Endothelial cell of umbilical vein (primary cell): ENCODE measurements at regions not wholly inside any gene's neighbourhood (a gene's known extent, or its start where the extent isn't known, plus 50 kb on each side); places are given as distances from the start of the nearest gene placed in this dataset.
"Not testable (repeated sequence)": the region's sequence is repeated elsewhere in the genome, so short reads cannot be mapped to it uniquely, and the experiment has no call there.

ENCODE experiments used
- EZH2 ChIP-seq: IDR thresholded peaks from 2 replicates; pipeline ENCODE4 v1.6.1; 2012; ENCODE audit warnings: borderline replicate concordance, low read depth, mild to moderate bottlenecking, moderate library complexity, low read length, inconsistent platforms; ENCODE audit not compliant: severe bottlenecking
- FOS ChIP-seq: IDR thresholded peaks from 2 replicates; pipeline ENCODE4 v1.6.1; 2011; ENCODE audit warnings: mild to moderate bottlenecking, low read length, moderate library complexity, borderline replicate concordance; ENCODE audit not compliant: insufficient read depth
- GATA2 ChIP-seq: IDR thresholded peaks from 2 replicates; pipeline ENCODE4 v1.7.0; 2011; ENCODE audit warnings: low read depth, mild to moderate bottlenecking, moderate library complexity, mixed read lengths, low read length; ENCODE audit not compliant: insufficient read length, insufficient read depth
- JUN ChIP-seq: IDR thresholded peaks from 2 replicates; pipeline ENCODE4 v1.6.1; 2011; ENCODE audit warnings: borderline replicate concordance, low read depth; ENCODE audit not compliant: insufficient read length, insufficient read depth
- MYC ChIP-seq: IDR thresholded peaks from one replicate; pipeline ENCODE4 v1.6.1; 2011; ENCODE audit warnings: mild to moderate bottlenecking, low read depth, low read length
- POLR2A ChIP-seq: IDR thresholded peaks from 2 replicates; pipeline ENCODE4 v1.6.1; 2012; ENCODE audit warnings: low read depth, mild to moderate bottlenecking, control low read depth, low read length
- POLR2AphosphoS5 ChIP-seq: IDR thresholded peaks from 2 replicates; pipeline ENCODE4 v1.6.1; 2012; ENCODE audit warnings: low read depth, mild to moderate bottlenecking, control low read depth, low read length, moderate library complexity; ENCODE audit not compliant: insufficient read depth
- TF ChIP-seq, protein P1 (sequence below), 2 donors: IDR thresholded peaks; 1 replicate in 1 of 2; 2 replicates in 1 of 2; pipeline ENCODE4 v1.5.1; 2011; ENCODE audit warnings: low read length in 2 of 2, mild to moderate bottlenecking in 2 of 2, moderate library complexity in 2 of 2, control low read depth in 1 of 2, inconsistent platforms in 1 of 2, low read depth in 1 of 2; ENCODE audit not compliant: insufficient read depth in 1 of 2; ENCODE audit errors: extremely low read depth in 1 of 2
- TF ChIP-seq, protein P2 (sequence below): IDR thresholded peaks from 2 replicates; pipeline ENCODE4 v1.6.1; 2011; ENCODE audit not compliant: insufficient read depth, insufficient read length

DNA sequence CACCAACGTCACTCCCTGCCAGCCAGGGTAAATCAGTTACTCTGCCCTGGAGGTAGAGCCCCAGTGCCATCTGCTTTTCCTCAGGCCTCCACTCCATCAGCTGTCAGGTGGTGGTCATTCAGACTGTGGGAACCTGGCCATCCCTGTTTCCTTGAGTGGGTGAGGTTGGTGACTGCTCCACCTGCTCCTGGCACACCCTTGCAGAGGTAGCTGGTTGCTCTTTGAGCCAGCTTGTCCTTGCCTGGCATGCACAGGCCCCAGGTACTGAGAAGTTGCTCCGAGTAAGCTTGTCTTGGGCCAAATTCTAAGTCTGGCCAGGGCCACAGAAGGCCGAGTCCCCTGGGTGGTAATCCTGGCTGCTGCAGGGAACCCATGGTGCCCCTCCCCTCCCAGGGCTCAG, 248.3 kb downstream of the CWH43 start:
- not testable (repeated sequence) for TF ChIP-seq GATA2, POLR2AphosphoS5, EZH2, POLR2A, JUN, MYC, FOS
- TF ChIP-seq, protein P1, sequence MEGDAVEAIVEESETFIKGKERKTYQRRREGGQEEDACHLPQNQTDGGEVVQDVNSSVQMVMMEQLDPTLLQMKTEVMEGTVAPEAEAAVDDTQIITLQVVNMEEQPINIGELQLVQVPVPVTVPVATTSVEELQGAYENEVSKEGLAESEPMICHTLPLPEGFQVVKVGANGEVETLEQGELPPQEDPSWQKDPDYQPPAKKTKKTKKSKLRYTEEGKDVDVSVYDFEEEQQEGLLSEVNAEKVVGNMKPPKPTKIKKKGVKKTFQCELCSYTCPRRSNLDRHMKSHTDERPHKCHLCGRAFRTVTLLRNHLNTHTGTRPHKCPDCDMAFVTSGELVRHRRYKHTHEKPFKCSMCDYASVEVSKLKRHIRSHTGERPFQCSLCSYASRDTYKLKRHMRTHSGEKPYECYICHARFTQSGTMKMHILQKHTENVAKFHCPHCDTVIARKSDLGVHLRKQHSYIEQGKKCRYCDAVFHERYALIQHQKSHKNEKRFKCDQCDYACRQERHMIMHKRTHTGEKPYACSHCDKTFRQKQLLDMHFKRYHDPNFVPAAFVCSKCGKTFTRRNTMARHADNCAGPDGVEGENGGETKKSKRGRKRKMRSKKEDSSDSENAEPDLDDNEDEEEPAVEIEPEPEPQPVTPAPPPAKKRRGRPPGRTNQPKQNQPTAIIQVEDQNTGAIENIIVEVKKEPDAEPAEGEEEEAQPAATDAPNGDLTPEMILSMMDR (IDR thresholded peaks at IDR 0.05; ENCODE audit: extremely low read depth in 1 of 2, insufficient read depth in 1 of 2, low read depth in 1 of 2, low read length in 2 of 2), result not testable (repeated sequence)
- TF ChIP-seq, protein P2, sequence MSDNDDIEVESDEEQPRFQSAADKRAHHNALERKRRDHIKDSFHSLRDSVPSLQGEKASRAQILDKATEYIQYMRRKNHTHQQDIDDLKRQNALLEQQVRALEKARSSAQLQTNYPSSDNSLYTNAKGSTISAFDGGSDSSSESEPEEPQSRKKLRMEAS, result not testable (repeated sequence)
